ENCODE measurements at regions not wholly inside any gene's neighbourhood (a gene's known extent, or its start where the extent isn't known, plus 50 kb on each side); places are given as distances from the start of the nearest gene placed in this dataset.

GRCh38 chr5:124581738-124582560 is 164.5 kb downstream of the ZNF608 start:
- intact Hi-C loops (cut with DNase I; ENCODE audit: low total_unique reads) = no loop called here
- TF ChIP-seq POLR2AphosphoS5 (IDR thresholded peaks at IDR 0.05) (no peak), CTCF (IDR thresholded peaks at IDR 0.05 in 8 of 11, conservative IDR thresholded peaks at IDR 0.05 in 3 of 11) (no peak), POLR2A (IDR thresholded peaks at IDR 0.05) (no peak)
- Histone ChIP-seq H3K4me3 (no peak overlapping the region), H3K4me1 (peaks cover 0 to 18% (median 8%) of the 10 kb centered on the region in 6 donors), H3K9me3 (peaks cover 0 to 21% (median 6%) of the 10 kb centered on the region in 8 donors), H3K36me3 (no peaks in the 10 kb centered on the region), H3K27me3 (replicated peaks in 1 of 7) (no peaks in the 10 kb centered on the region), H3K27ac (no peak overlapping the region)
- DNase-seq = no peak
- WGBS, 5 donors = 89 to 94% (median 92%) methylated on average over 10 of the region's 10 CpGs

GRCh38 chr5:124580925-124581737 is 165.3 kb downstream of the ZNF608 start:
- H3K4me3 ChIP-seq = no peak overlapping the region
- DNase-seq = no peak
- peaks cover 0 to 17% (median 5%) of the 10 kb centered on the region in 8 donors for H3K9me3 ChIP-seq
- H3K27ac ChIP-seq = no peak overlapping the region
- intact Hi-C loops (cut with DNase I; ENCODE audit: low total_unique reads) = no loop called here
- H3K4me1 ChIP-seq = peaks cover 0 to 18% (median 8%) of the 10 kb centered on the region in 6 donors
- no peaks in the 10 kb centered on the region for H3K27me3 ChIP-seq (replicated peaks in 1 of 7)
- H3K36me3 ChIP-seq = no peaks in the 10 kb centered on the region
- 83 to 95% (median 89%) methylated on average over 9 of the region's 9 CpGs for WGBS, 5 donors
- TF ChIP-seq POLR2AphosphoS5 (IDR thresholded peaks at IDR 0.05) (no peak), POLR2A (IDR thresholded peaks at IDR 0.05) (no peak), CTCF (IDR thresholded peaks at IDR 0.05 in 8 of 11, conservative IDR thresholded peaks at IDR 0.05 in 3 of 11) (no peak)

GRCh38 chr5:124580512-124580911 is 165.9 kb downstream of the ZNF608 start:
- Histone ChIP-seq H3K4me1 (peaks cover 0 to 18% (median 8%) of the 10 kb centered on the region in 6 donors), H3K27me3 (replicated peaks in 1 of 7) (no peaks in the 10 kb centered on the region), H3K9me3 (peaks cover 0 to 10% (median 2%) of the 10 kb centered on the region in 8 donors), H3K36me3 (no peaks in the 10 kb centered on the region), H3K27ac (no peak overlapping the region), H3K4me3 (no peak overlapping the region)
- intact Hi-C loops (cut with DNase I; ENCODE audit: low total_unique reads) = no loop called here
- TF ChIP-seq POLR2A (IDR thresholded peaks at IDR 0.05) = no peak
- no peak for TF ChIP-seq CTCF (IDR thresholded peaks at IDR 0.05 in 8 of 11, conservative IDR thresholded peaks at IDR 0.05 in 3 of 11)
- no peak for TF ChIP-seq POLR2AphosphoS5 (IDR thresholded peaks at IDR 0.05)
- no peak for DNase-seq
- 68 to 92% (median 86%) methylated on average over 6 of the region's 6 CpGs for WGBS, 5 donors

All from spleen (tissue), 11 donors.